SKM-1 treated with dmso at 0.1 percent for 144 hours (cell line): ENCODE measurements at regions not wholly inside any gene's neighbourhood (a gene's known extent, or its start where the extent isn't known, plus 50 kb on each side); places are given as distances from the start of the nearest gene placed in this dataset.
A peak's percentile ranks its signal among the peaks of the same experiment; 100 is the strongest.

ENCODE experiments used
- DNase-seq: peaks from one replicate; lab custom pipeline; 2025; ENCODE audit not compliant: unreplicated experiment; lab: John Stamatoyannopoulos, UW

- no peak for DNase-seq
Measured at GRCh38 chrY:13149148-13149547, 244.5 kb downstream of the DDX3Y start.

- peak; percentile 8 for DNase-seq
Measured at GRCh38 chrY:13167698-13168097, 263.0 kb downstream of the DDX3Y start.

GRCh38 chrY:13168257-13168656, 263.6 kb downstream of the DDX3Y start:
- no peak for DNase-seq
